GM18511 (cell line): ENCODE measurements at regions not wholly inside any gene's neighbourhood (a gene's known extent, or its start where the extent isn't known, plus 50 kb on each side); places are given as distances from the start of the nearest gene placed in this dataset.
A peak's percentile ranks its signal among the peaks of the same experiment; 100 is the strongest.

Experiments
- ATAC-seq: cut with Tn5 transposase; IDR thresholded peaks from one replicate; pipeline ENCODE4 v1.9.1; 2021; ENCODE audit warnings: mild to moderate bottlenecking, moderate library complexity; ENCODE audit not compliant: unreplicated experiment

DNA sequence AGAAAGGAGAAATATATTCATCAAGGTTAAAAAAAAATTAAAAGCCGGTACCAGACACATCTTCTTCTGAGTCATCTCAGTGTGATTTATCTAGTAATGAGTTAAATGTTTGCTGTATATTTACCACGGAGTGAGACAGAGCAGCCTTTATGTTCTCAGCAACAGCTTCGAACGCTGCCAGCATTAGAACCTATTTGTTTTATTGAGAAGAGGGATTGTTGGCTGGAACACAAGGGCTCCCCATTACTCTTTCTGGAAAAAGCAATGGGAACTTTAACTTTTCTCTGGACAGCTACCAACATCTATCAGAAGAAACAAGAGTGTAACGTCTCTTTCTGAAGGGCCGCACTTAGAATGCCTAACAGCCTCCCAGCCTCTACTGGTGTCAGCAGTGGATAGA is 105.3 kb upstream of the TAB2 start:
- ATAC-seq: no peak

DNA sequence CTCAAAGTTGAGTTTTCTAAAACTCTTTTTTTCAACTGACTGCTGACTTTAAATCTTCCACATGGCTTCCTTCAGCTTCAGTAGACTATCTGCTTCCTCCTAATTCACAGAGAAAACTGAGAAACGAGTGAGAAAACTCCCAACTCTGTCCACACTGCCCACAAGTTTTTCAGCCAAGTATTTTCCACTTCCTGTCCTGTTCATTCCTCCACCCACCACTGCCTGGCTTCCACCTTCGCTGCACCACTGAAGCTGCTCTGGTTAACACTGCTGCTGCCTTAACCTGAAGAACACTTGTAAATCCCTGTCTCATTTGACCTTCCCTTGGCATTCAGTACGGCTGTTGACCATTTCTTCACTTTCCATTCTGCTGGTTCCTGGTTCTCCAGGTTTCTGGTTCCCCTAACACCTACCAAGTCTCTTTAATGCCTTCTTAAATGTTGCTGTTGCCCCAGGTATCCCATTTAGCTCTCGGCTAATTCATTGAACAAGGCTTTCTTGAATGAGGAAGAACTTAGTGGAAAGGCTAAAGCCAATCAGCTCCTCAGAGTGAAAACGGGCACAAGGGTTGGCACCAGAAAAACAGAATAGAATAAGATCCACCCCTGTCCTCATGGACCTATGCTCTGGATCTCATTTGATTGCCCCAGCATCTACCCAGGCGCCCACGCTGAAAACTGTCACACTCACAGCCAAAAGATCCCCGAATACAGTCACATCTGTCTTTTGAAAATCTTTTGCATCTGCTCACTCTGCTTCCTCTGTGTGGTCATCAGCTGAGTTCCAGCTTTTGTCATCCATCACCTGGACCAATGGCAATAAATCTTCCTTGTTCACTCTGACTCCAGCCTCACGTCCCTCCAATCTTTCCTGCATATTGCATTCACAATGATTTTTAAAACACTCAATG is 104.4 kb upstream of the TAB2 start:
- ATAC-seq: peak; percentile 34

DNA sequence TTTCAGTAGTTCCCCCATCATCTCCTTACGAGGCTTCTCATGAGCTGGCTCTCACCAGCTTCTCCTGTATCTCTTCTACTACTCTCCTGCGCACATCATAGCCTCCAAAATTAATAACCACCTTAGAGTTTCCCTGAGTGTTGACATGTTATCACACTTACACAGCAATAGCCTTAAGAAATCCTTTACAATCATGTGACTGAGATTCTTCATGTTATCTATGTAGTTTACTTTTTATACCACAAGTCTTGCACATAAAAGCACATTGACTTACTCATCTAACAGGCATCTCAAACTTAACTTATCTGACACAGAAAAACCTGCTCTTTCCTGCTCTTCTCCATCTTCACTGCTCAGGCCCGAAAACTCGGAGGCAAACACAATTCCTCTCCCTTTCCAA is 103.7 kb upstream of the TAB2 start:
- no peak for ATAC-seq

- no peak for ATAC-seq
These were observed 101.1 kb upstream of the TAB2 start for GRCh38 chr6:149216459-149216858.

GRCh38 chr6:149217466-149217888 is 100.0 kb upstream of the TAB2 start:
- ATAC-seq: peak; percentile 74

DNA sequence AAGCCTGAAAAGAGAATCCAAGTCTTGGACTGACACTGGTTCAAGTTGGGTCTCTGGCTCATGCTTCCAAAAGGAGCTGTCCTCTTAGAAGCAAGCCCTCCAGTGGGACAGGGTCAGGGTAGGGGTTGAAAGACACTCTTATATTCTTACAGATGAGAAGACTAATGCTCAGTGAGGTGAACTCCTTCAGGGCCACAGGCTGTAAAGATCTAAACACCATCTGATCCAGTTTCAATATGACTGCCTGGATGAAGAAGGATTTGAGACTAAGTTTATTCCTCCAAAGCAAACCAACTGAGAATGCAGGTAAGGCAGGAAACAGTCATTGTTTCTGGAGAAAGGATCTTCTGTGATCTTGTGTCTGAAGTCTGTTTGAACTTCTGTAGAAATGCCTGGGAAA is 99.0 kb upstream of the TAB2 start:
- no peak for ATAC-seq

DNA sequence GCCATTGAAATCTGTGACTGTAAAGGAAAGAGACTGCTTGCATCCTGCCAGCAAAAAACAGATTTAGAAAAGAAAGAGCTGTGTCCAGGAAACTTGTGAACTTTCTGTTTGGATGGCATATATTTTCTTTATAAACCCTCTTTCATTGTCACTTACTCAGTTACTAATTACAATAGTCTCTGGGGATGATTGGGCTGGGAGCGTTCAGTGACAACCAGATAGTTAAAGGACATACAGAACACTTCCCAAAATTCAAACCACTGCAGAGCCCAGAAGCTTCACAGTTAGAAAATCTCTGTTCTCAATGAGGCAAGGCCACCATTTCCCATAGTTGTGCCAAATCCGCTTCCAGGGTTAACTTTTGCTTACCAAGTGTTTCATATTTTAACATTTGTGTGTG is 98.6 kb upstream of the TAB2 start:
- ATAC-seq: no peak

DNA sequence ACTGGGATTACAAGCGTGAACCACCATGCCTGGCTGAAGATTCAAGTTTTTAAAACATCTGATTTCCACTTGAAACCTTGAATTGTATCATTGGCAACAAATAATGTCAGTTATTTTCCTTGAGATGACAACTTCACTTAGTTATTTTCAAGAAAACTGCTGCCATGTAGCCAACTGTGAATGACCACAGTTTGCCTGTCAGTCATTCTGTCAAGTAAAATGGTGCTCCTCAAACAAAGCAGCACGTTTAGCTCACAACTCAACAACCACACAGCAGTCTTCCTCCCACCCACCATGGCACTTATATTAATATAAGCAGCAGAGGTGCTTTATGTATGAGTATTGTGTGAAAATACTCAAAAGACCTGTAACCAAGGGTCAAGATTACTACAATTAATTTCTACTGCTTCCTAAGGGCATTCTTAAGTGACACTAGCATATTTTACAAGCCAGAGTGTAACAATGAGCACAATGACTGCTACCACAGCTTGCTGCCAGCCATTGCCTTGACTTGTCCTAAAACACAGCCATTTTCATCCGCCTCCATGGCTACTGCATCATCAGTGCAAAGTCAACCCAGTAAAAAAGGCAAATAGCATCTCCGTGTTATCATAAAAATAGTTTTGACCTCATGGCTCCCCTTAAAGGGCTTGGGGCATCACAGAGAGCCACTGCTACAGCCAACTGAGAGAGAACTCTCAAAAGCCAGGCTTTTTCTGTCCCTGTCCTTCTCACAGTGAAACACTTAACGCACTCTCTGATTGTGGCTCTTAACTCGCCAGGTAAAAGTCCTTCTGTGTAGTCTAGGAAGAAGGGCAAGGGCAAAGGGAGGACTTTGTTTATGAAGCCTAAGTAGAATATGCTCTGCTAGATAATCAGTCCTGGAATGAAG is 96.4 kb upstream of the TAB2 start:
- no peak for ATAC-seq

GRCh38 chr6:149221774-149222070 is 95.8 kb upstream of the TAB2 start:
- no peak for ATAC-seq

- no peak for ATAC-seq
These were observed 94.2 kb upstream of the TAB2 start for GRCh38 chr6:149223120-149223903.

DNA sequence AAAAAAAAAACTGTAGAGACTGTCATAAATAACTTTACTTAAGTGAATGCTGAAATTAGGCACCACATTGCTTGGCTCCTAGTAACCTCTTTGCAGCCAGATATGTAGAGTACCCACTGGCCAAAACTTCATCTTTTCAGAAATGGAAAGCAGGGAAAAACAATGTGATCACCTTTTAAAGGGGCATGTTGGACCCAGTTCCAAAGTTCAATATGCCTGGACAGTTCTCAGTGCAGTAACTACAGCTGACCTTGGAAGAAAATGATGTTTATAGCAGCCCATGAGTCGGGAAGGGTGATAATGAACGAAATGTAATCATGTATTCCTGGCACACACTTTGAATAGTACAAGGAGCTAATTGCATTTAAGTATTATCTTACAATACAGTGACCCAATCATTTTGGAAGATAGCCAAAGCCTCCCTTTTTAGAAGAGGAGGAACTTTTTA is 93.6 kb upstream of the TAB2 start:
- ATAC-seq: no peak

- ATAC-seq: no peak
These were observed 93.1 kb upstream of the TAB2 start for GRCh38 chr6:149224399-149224798.

GRCh38 chr6:149225370-149225769 is 92.1 kb upstream of the TAB2 start:
- ATAC-seq: no peak

DNA sequence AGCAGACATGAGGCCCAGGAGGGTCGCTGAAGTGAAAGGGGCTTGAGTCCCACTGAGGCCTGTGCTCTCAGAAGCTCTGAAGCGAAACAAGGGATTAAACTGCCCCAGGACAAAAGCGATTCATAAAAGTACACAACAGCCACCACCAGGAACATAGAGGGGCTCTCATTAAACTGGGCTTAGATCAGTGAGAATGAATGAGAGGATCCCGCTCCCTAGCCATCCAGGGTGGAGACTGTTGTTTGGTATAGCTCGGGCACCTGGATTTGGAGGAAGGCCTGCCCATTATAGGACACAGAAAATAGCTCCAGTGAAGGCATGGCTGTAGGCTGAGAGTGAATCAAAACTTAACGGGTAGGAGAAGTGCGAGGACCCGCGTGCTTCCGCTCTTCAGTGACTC is 91.6 kb upstream of the TAB2 start:
- no peak for ATAC-seq

GRCh38 chr6:149227796-149228195 is 89.7 kb upstream of the TAB2 start:
- ATAC-seq: no peak

GRCh38 chr6:149228311-149228955 is 89.1 kb upstream of the TAB2 start:
- ATAC-seq: no peak

DNA sequence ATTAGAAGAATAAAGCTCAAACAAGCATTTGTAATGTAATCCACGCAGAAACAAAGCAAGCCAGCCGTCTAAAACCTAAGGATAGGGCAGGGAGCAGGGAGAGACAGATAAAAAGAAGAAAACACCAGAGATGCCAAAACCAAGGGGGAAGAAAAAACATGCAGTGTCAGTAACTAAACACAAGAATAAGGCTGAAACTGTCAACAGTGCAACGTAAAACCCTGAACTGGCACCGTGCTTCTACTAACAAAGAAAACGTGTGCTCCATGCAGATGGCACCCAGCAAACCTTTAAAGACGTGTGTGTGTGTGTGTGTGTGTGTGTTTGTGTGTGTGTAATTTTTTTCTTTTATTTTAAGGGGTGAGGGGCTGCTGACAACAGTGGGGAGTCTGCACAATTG is 88.4 kb upstream of the TAB2 start:
- ATAC-seq: no peak

DNA sequence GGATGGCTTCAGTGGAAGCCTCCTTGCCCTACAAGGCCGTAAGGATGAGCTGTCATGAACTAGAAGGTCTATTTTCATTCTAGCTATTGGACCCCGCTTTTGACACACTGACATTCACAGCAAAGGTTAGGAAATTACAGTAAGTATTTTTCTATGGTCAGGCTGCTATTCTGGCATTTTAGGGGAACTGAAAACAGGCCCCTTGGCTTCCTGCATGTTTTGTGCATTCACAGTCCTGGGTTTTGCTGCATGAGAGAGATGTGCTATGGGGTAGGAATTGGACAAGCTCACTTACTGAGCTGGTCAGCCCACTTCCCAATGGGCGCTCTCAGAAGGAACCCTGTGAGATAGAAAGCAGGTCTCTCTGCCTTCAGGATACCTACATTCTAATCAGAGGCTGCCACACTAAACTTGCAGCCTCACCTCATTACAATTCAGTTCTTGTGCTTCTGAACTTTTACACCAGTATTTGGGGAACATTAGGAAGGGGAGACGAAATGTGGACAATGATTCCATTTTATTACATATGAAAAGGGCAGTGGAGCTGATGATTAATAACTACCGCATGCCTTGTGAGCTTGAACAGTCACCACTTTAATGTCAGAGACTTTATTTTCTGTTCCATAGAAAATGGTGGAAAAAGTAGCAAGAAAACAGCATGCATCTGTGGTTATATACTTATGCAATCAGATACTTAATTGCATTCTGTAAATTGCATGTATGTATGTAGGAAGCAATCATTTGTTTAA is 86.6 kb upstream of the TAB2 start:
- ATAC-seq: peak; percentile 47

DNA sequence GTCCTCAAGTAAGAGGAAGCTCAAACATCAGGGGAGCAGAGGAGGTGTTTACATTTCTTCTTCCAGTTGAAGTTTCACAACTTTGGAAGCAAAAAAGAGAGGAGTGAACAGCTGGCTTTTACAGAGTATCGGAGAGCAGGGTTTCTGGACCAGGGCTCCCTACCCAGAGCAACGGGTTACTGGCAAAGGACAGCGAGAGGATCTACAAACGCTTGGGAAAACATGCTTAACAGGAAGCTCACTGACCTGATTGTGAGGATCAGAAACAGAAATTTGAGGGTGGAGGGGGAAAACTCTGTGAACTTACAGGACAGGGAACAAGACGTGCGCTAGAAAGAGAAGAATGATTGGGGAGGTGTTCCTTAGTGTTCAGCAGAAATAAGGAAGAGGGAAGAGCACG is 85.7 kb upstream of the TAB2 start:
- ATAC-seq: no peak
